ENCODE measurements at regions not wholly inside any gene's neighbourhood (a gene's known extent, or its start where the extent isn't known, plus 50 kb on each side); places are given as distances from the start of the nearest gene placed in this dataset.

- intact Hi-C loops (cut with DNase I), result no loop called here
- H3K4me3 ChIP-seq, result no peak overlapping the region
- H3K27ac ChIP-seq, result no peak overlapping the region
- TF ChIP-seq POLR2A (IDR thresholded peaks at IDR 0.05), result no peak
- no peak for TF ChIP-seq CTCF (IDR thresholded peaks at IDR 0.05)
- TF ChIP-seq POLR2AphosphoS5 (IDR thresholded peaks at IDR 0.05; ENCODE audit: insufficient read depth in 1 of 2, low read depth in 1 of 2), result no peak
- no peaks in the 10 kb centered on the region for H3K27me3 ChIP-seq
- no peaks in the 10 kb centered on the region for H3K9me3 ChIP-seq
- no peaks in the 10 kb centered on the region for H3K4me1 ChIP-seq
- no peak for DNase-seq (ENCODE audit: extremely low spot score in 2 of 2)
- H3K36me3 ChIP-seq, result no peaks in the 10 kb centered on the region
Observed at GRCh38 chr12:90888316-90888715, 66.7 kb downstream of the CCER1 start.

GRCh38 chr12:90883456-90883855, 71.5 kb downstream of the CCER1 start:
- no peaks in the 10 kb centered on the region for H3K36me3 ChIP-seq
- no peak overlapping the region for H3K27ac ChIP-seq
- no peak for DNase-seq (ENCODE audit: extremely low spot score in 2 of 2)
- TF ChIP-seq POLR2A (IDR thresholded peaks at IDR 0.05) (no peak), CTCF (IDR thresholded peaks at IDR 0.05) (no peak), POLR2AphosphoS5 (IDR thresholded peaks at IDR 0.05; ENCODE audit: insufficient read depth in 1 of 2, low read depth in 1 of 2) (no peak)
- no peaks in the 10 kb centered on the region for H3K9me3 ChIP-seq
- no peaks in the 10 kb centered on the region for H3K4me1 ChIP-seq
- intact Hi-C loops (cut with DNase I), result no loop called here
- no peaks in the 10 kb centered on the region for H3K27me3 ChIP-seq
- no peak overlapping the region for H3K4me3 ChIP-seq

GRCh38 chr12:90871726-90872096, 83.3 kb downstream of the CCER1 start:
- intact Hi-C loops (cut with DNase I), result no loop called here
- DNase-seq (ENCODE audit: extremely low spot score in 2 of 2), result no peak
- H3K4me3 ChIP-seq, result no peak overlapping the region
- no peaks in the 10 kb centered on the region for H3K27me3 ChIP-seq
- H3K36me3 ChIP-seq, result no peaks in the 10 kb centered on the region
- no peaks in the 10 kb centered on the region for H3K9me3 ChIP-seq
- TF ChIP-seq POLR2AphosphoS5 (IDR thresholded peaks at IDR 0.05; ENCODE audit: insufficient read depth in 1 of 2, low read depth in 1 of 2) (no peak), CTCF (IDR thresholded peaks at IDR 0.05) (no peak), POLR2A (IDR thresholded peaks at IDR 0.05) (no peak)
- H3K4me1 ChIP-seq, result no peaks in the 10 kb centered on the region
- no peak overlapping the region for H3K27ac ChIP-seq

- Histone ChIP-seq H3K27me3 (no peaks in the 10 kb centered on the region), H3K27ac (no peak overlapping the region), H3K36me3 (no peaks in the 10 kb centered on the region), H3K4me3 (no peak overlapping the region), H3K4me1 (no peaks in the 10 kb centered on the region), H3K9me3 (no peaks in the 10 kb centered on the region)
- TF ChIP-seq POLR2AphosphoS5 (IDR thresholded peaks at IDR 0.05; ENCODE audit: insufficient read depth in 1 of 2, low read depth in 1 of 2), result no peak
- no peak for TF ChIP-seq CTCF (IDR thresholded peaks at IDR 0.05)
- TF ChIP-seq POLR2A (IDR thresholded peaks at IDR 0.05), result no peak
- DNase-seq (ENCODE audit: extremely low spot score in 2 of 2), result no peak
- intact Hi-C loops (cut with DNase I), result no loop called here
Observed at GRCh38 chr12:90870971-90871725, 83.8 kb downstream of the CCER1 start.

DNA sequence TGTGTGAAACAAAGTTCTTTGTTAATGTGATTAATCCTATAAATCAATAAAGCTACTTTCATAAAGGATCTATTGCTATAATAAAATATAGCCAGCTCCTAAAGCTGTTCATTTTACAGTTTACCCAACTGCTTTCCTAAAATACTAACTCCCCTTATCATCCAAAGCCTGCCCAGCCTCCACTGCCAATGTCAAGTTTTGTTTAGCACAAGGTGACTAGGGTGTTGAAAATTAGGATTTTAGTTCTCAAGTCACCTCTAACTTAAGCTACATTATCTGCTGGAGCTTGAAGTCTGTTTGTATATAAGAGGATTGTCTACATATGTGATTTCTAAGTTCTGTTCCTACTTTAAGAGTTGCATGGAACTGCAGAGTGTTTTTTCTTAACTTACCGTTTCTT, 86.3 kb downstream of the CCER1 start:
- no peak overlapping the region for H3K4me3 ChIP-seq
- H3K27ac ChIP-seq, result no peak overlapping the region
- no peaks in the 10 kb centered on the region for H3K36me3 ChIP-seq
- DNase-seq (ENCODE audit: extremely low spot score in 2 of 2), result no peak
- no peak for TF ChIP-seq CTCF (IDR thresholded peaks at IDR 0.05)
- no peak for TF ChIP-seq POLR2A (IDR thresholded peaks at IDR 0.05)
- no peak for TF ChIP-seq POLR2AphosphoS5 (IDR thresholded peaks at IDR 0.05; ENCODE audit: insufficient read depth in 1 of 2, low read depth in 1 of 2)
- no peaks in the 10 kb centered on the region for H3K9me3 ChIP-seq
- intact Hi-C loops (cut with DNase I), result no loop called here
- no peaks in the 10 kb centered on the region for H3K27me3 ChIP-seq
- H3K4me1 ChIP-seq, result no peaks in the 10 kb centered on the region

All from vagina (tissue), 2 donors.